ENCODE measurements at regions not wholly inside any gene's neighbourhood (a gene's known extent, or its start where the extent isn't known, plus 50 kb on each side); places are given as distances from the start of the nearest gene placed in this dataset.

GRCh38 chr2:126827371-126827770 is 71.3 kb upstream of the TEX51 start:
- no peak for DNase-seq (ENCODE audit: low read depth in 2 of 2)

GRCh38 chr2:126828051-126828450 is 70.6 kb upstream of the TEX51 start:
- no peak for DNase-seq (ENCODE audit: low read depth in 2 of 2)

GRCh38 chr2:126828491-126828890 is 70.2 kb upstream of the TEX51 start:
- no peak for DNase-seq (ENCODE audit: low read depth in 2 of 2)

- no peak for DNase-seq (ENCODE audit: low read depth in 2 of 2)
Measured at GRCh38 chr2:126831234-126832005, 67.3 kb upstream of the TEX51 start.

GRCh38 chr2:126832014-126832413 is 66.7 kb upstream of the TEX51 start:
- DNase-seq (ENCODE audit: low read depth in 2 of 2), result no peak

GRCh38 chr2:126832757-126833156 is 65.9 kb upstream of the TEX51 start:
- no peak for DNase-seq (ENCODE audit: low read depth in 2 of 2)

GRCh38 chr2:126834006-126834659 is 64.6 kb upstream of the TEX51 start:
- DNase-seq (ENCODE audit: low read depth in 2 of 2), result no peak

- DNase-seq (ENCODE audit: low read depth in 2 of 2), result no peak
Measured at GRCh38 chr2:126835261-126835660, 63.4 kb upstream of the TEX51 start.

- DNase-seq (ENCODE audit: low read depth in 2 of 2), result no peak
Measured at GRCh38 chr2:126835831-126836230, 62.9 kb upstream of the TEX51 start.

GRCh38 chr2:126836761-126837679 is 61.7 kb upstream of the TEX51 start:
- DNase-seq (ENCODE audit: low read depth in 2 of 2), result no peak

- no peak for DNase-seq (ENCODE audit: low read depth in 2 of 2)
Measured at GRCh38 chr2:126837966-126838715, 60.5 kb upstream of the TEX51 start.

GRCh38 chr2:126838716-126838985 is 60.0 kb upstream of the TEX51 start:
- no peak for DNase-seq (ENCODE audit: low read depth in 2 of 2)

- DNase-seq (ENCODE audit: low read depth in 2 of 2), result no peak
Measured at GRCh38 chr2:126839796-126840195, 58.9 kb upstream of the TEX51 start.

- no peak for DNase-seq (ENCODE audit: low read depth in 2 of 2)
Measured at GRCh38 chr2:126843081-126843480, 55.6 kb upstream of the TEX51 start.

- DNase-seq (ENCODE audit: low read depth in 2 of 2), result no peak
Measured at GRCh38 chr2:126846241-126846640, 52.4 kb upstream of the TEX51 start.

Data from fibroblast of skin of left quadriceps (primary cell).